ENCODE measurements at regions not wholly inside any gene's neighbourhood (a gene's known extent, or its start where the extent isn't known, plus 50 kb on each side); places are given as distances from the start of the nearest gene placed in this dataset.

DNA sequence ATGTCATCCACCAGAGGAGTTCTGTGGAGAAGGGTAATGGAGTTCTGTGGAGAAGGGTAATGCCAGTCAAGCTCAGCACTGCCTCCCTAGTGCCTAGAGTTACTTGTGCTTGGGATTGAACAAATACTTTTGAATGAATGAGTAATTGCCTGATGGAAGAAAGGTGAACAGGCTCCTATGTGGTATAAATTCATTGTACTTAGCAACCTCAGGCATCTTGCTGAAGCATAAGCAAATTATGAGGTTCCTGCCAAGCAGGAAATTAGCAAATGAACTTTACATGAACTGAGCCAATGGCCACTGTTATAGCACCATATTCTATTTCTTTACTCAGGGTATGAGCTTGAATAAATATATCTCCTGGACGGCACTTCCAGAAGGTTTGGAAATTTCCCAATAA lies 1047.2 kb downstream of the SLC6A15 start:
- H3K36me3 ChIP-seq = no peaks in the 10 kb centered on the region
- no peak overlapping the region for H3K27ac ChIP-seq
- no peak for ATAC-seq
- intact Hi-C loops (cut with DNase I) = no loop called here
- H3K4me3 ChIP-seq = no peak overlapping the region
- no peaks in the 10 kb centered on the region for H3K27me3 ChIP-seq (ENCODE audit: low read depth)
- TF ChIP-seq, protein P1, sequence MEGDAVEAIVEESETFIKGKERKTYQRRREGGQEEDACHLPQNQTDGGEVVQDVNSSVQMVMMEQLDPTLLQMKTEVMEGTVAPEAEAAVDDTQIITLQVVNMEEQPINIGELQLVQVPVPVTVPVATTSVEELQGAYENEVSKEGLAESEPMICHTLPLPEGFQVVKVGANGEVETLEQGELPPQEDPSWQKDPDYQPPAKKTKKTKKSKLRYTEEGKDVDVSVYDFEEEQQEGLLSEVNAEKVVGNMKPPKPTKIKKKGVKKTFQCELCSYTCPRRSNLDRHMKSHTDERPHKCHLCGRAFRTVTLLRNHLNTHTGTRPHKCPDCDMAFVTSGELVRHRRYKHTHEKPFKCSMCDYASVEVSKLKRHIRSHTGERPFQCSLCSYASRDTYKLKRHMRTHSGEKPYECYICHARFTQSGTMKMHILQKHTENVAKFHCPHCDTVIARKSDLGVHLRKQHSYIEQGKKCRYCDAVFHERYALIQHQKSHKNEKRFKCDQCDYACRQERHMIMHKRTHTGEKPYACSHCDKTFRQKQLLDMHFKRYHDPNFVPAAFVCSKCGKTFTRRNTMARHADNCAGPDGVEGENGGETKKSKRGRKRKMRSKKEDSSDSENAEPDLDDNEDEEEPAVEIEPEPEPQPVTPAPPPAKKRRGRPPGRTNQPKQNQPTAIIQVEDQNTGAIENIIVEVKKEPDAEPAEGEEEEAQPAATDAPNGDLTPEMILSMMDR (IDR thresholded peaks at IDR 0.05) = no peak
- no peaks in the 10 kb centered on the region for H3K9me3 ChIP-seq
- no peaks in the 10 kb centered on the region for H3K4me1 ChIP-seq
- no peak for DNase-seq

DNA sequence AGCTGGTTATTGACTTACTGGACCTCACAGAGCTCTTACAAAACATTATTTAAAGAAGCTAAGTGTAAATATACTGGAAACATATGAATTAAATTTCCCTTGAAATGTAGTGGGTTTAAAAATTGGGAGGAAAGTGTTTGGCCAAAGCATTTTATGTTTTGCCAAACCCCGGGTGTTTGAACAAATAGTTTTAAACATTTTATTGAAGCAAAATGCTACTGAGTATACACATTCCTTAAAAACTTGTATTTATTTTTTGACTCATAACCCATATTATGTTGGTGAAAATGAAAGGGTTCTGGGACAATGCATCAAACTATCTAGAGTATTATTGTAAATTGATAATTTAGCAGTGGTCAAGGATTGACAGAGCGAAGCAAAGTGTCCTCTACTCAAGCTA lies 1048.5 kb downstream of the SLC6A15 start:
- Histone ChIP-seq H3K4me1 (no peaks in the 10 kb centered on the region), H3K36me3 (no peaks in the 10 kb centered on the region), H3K4me3 (no peak overlapping the region), H3K9me3 (no peaks in the 10 kb centered on the region), H3K27ac (no peak overlapping the region), H3K27me3 (ENCODE audit: low read depth) (no peaks in the 10 kb centered on the region)
- TF ChIP-seq, protein P1 (IDR thresholded peaks at IDR 0.05) = no peak
- DNase-seq (no peak), ATAC-seq (no peak)
- intact Hi-C loops (cut with DNase I) = no loop called here

DNA sequence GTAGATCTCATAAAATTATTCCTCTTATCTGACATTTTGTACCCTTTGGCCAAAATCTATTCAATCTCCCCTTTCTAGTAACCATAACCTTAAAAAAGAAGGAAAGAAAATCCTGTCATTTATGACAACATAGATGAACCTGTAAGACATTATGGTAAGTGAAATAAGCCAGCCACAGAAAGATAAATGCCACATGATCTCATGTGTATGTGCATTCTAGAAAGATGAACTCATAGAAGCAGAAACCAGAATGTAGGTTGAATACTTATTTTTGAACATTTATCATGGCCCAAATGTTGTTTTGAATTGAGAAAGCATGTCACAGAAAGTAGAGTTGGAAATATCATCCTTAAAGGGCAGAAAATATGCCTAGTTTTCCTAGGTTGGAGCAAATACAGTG lies 1053.6 kb downstream of the SLC6A15 start:
- TF ChIP-seq, protein P1 (IDR thresholded peaks at IDR 0.05) = no peak
- no peaks in the 10 kb centered on the region for H3K36me3 ChIP-seq
- intact Hi-C loops (cut with DNase I) = no loop called here
- peaks cover 10% of the 10 kb centered on the region for H3K9me3 ChIP-seq
- H3K4me1 ChIP-seq = no peaks in the 10 kb centered on the region
- DNase-seq (no peak), ATAC-seq (no peak)
- no peaks in the 10 kb centered on the region for H3K27me3 ChIP-seq (ENCODE audit: low read depth)
- H3K27ac ChIP-seq = no peak overlapping the region
- H3K4me3 ChIP-seq = no peak overlapping the region

DNA sequence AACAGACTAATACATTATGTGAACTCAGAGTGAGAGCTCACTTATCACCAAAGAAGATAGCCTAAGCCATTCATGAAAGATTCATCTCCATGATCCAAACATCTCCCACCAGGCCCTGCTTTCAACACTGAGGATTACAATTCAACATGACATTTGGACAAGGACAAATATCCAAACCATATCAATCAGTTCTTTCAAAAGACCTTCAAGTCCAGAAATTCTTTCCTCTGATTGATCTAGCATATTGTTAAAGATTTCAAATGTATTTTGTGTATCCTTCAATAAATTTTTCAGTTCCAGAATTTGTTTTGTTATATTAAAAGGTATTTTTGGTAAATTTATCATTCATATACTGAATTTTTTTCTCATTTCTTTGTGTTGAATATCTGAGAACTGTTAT lies 1055.8 kb downstream of the SLC6A15 start:
- TF ChIP-seq, protein P1 (IDR thresholded peaks at IDR 0.05) = no peak
- H3K27me3 ChIP-seq (ENCODE audit: low read depth) = no peaks in the 10 kb centered on the region
- no peaks in the 10 kb centered on the region for H3K36me3 ChIP-seq
- DNase-seq (no peak), ATAC-seq (no peak)
- H3K27ac ChIP-seq = no peak overlapping the region
- H3K4me3 ChIP-seq = no peak overlapping the region
- intact Hi-C loops (cut with DNase I) = no loop called here
- H3K9me3 ChIP-seq = peaks cover 10% of the 10 kb centered on the region
- H3K4me1 ChIP-seq = no peaks in the 10 kb centered on the region

DNA sequence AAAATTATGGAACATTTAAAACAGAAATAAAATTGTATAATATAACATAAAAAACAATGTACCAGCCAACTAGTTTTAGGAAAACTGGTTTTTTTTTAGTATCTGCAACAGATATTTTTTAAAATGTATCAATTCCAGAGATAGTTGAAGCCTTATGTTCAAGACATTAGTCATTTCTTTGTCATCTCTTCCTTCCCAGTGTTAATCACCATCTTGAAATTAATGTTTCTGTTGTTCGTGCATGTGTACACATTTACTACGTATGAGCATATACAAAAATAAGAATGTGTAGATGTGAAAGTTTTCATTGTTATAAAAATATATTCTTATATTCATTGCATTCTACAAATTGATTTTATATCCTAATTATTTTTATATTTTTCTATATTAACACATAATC lies 1062.1 kb downstream of the SLC6A15 start:
- TF ChIP-seq, protein P1 (IDR thresholded peaks at IDR 0.05) = no peak
- H3K9me3 ChIP-seq = peaks cover 3% of the 10 kb centered on the region
- H3K4me1 ChIP-seq = no peaks in the 10 kb centered on the region
- no peak for ATAC-seq
- no peaks in the 10 kb centered on the region for H3K36me3 ChIP-seq
- no peak for DNase-seq
- intact Hi-C loops (cut with DNase I) = no loop called here
- H3K4me3 ChIP-seq = no peak overlapping the region
- H3K27me3 ChIP-seq (ENCODE audit: low read depth) = no peaks in the 10 kb centered on the region
- no peak overlapping the region for H3K27ac ChIP-seq

DNA sequence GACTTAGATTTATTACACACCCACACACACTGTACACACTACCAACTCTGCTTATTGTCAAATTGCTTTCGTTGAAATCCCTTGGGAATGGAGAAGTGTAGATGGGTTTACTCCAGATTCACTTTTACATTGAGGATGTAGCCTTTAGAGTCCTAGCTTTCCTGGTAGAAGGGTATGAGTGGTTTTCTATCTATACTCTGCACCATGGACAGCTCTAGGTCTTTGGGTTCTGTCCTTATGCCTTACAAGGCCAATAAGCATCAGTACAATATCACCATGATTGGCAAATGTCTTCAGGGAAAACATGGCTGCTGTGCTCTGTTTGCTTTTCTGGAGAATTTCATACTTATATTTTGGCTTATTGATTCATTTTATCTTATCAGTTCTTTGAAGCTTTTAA lies 1063.9 kb downstream of the SLC6A15 start:
- no peaks in the 10 kb centered on the region for H3K4me1 ChIP-seq
- no peak overlapping the region for H3K4me3 ChIP-seq
- TF ChIP-seq, protein P1 (IDR thresholded peaks at IDR 0.05) = no peak
- no peaks in the 10 kb centered on the region for H3K9me3 ChIP-seq
- no peak for ATAC-seq
- H3K36me3 ChIP-seq = no peaks in the 10 kb centered on the region
- H3K27me3 ChIP-seq (ENCODE audit: low read depth) = no peaks in the 10 kb centered on the region
- intact Hi-C loops (cut with DNase I) = no loop called here
- DNase-seq = no peak
- no peak overlapping the region for H3K27ac ChIP-seq

Data from lower lobe of right lung (tissue), 2 donors.